ENCODE measurements at regions not wholly inside any gene's neighbourhood (a gene's known extent, or its start where the extent isn't known, plus 50 kb on each side); places are given as distances from the start of the nearest gene placed in this dataset.

GRCh38 chr3:111335512-111336303 lies 206.3 kb upstream of the CD96 start:
- H4K20me1 ChIP-seq (ENCODE audit: control insufficient read depth, extremely low read depth, insufficient read depth, low read length): no peaks in the 10 kb centered on the region
- no peak overlapping the region for H2AFZ ChIP-seq (ENCODE audit: low read length)
- no peak overlapping the region for H3K27ac ChIP-seq (ENCODE audit: insufficient read depth, low read length)
- H3K9me3 ChIP-seq (ENCODE audit: control insufficient read depth, insufficient read depth, low read depth, low read length): no peaks in the 10 kb centered on the region
- no peaks in the 10 kb centered on the region for H3K27me3 ChIP-seq (ENCODE audit: control insufficient read depth, insufficient read depth, low read length)
- no peaks in the 10 kb centered on the region for H3K79me2 ChIP-seq (ENCODE audit: control insufficient read depth, insufficient read depth, low read length)
- H3K4me1 ChIP-seq (ENCODE audit: control insufficient read depth, extremely low read depth, insufficient read depth, low read length): no peaks in the 10 kb centered on the region
- no peaks in the 10 kb centered on the region for H3K36me3 ChIP-seq (ENCODE audit: control insufficient read depth, insufficient read depth, low read length)
- H3K4me3 ChIP-seq (replicated peaks in 1 of 4; ENCODE audit: control extremely low read depth in 1 of 4, insufficient read depth in 1 of 4, low read depth in 3 of 4, low read length in 4 of 4): no peak overlapping the region
- no peak overlapping the region for H3K9ac ChIP-seq (ENCODE audit: insufficient read depth, low read length)
- TF ChIP-seq EZH2 (IDR thresholded peaks at IDR 0.05; ENCODE audit: low read length, missing control alignments) (no peak), CTCF (conservative IDR thresholded peaks at IDR 0.05 in 1 of 2, IDR thresholded peaks at IDR 0.05 in 1 of 2; ENCODE audit: low read depth in 1 of 2, low read length in 2 of 2) (no peak)
- H3K4me2 ChIP-seq (ENCODE audit: extremely low read depth, insufficient read depth, low read length): no peak overlapping the region
- no peak for DNase-seq (ENCODE audit: low read depth in 2 of 2)

- H3K9ac ChIP-seq (ENCODE audit: insufficient read depth, low read length): no peak overlapping the region
- no peaks in the 10 kb centered on the region for H3K9me3 ChIP-seq (ENCODE audit: control insufficient read depth, insufficient read depth, low read depth, low read length)
- DNase-seq (ENCODE audit: low read depth in 2 of 2): peak in 1 of 2 donors; percentile 42
- H3K4me2 ChIP-seq (ENCODE audit: extremely low read depth, insufficient read depth, low read length): no peak overlapping the region
- H3K79me2 ChIP-seq (ENCODE audit: control insufficient read depth, insufficient read depth, low read length): no peaks in the 10 kb centered on the region
- TF ChIP-seq EZH2 (IDR thresholded peaks at IDR 0.05; ENCODE audit: low read length, missing control alignments): no peak
- H3K4me1 ChIP-seq (ENCODE audit: control insufficient read depth, extremely low read depth, insufficient read depth, low read length): no peaks in the 10 kb centered on the region
- no peak overlapping the region for H3K27ac ChIP-seq (ENCODE audit: insufficient read depth, low read length)
- no peaks in the 10 kb centered on the region for H4K20me1 ChIP-seq (ENCODE audit: control insufficient read depth, extremely low read depth, insufficient read depth, low read length)
- H2AFZ ChIP-seq (ENCODE audit: low read length): no peak overlapping the region
- no peaks in the 10 kb centered on the region for H3K27me3 ChIP-seq (ENCODE audit: control insufficient read depth, insufficient read depth, low read length)
- no peaks in the 10 kb centered on the region for H3K36me3 ChIP-seq (ENCODE audit: control insufficient read depth, insufficient read depth, low read length)
- no peak overlapping the region for H3K4me3 ChIP-seq (replicated peaks in 1 of 4; ENCODE audit: control extremely low read depth in 1 of 4, insufficient read depth in 1 of 4, low read depth in 3 of 4, low read length in 4 of 4)
Observed at GRCh38 chr3:111336511-111336910, 205.5 kb upstream of the CD96 start.

GRCh38 chr3:111338059-111338698 lies 203.8 kb upstream of the CD96 start:
- Histone ChIP-seq H3K4me3 (replicated peaks in 1 of 4; ENCODE audit: control extremely low read depth in 1 of 4, insufficient read depth in 1 of 4, low read depth in 3 of 4, low read length in 4 of 4) (no peak overlapping the region), H3K27ac (ENCODE audit: insufficient read depth, low read length) (no peak overlapping the region), H4K20me1 (ENCODE audit: control insufficient read depth, extremely low read depth, insufficient read depth, low read length) (no peaks in the 10 kb centered on the region), H3K79me2 (ENCODE audit: control insufficient read depth, insufficient read depth, low read length) (no peaks in the 10 kb centered on the region), H3K36me3 (ENCODE audit: control insufficient read depth, insufficient read depth, low read length) (no peaks in the 10 kb centered on the region), H3K9me3 (ENCODE audit: control insufficient read depth, insufficient read depth, low read depth, low read length) (no peaks in the 10 kb centered on the region), H3K4me1 (ENCODE audit: control insufficient read depth, extremely low read depth, insufficient read depth, low read length) (no peaks in the 10 kb centered on the region), H3K9ac (ENCODE audit: insufficient read depth, low read length) (no peak overlapping the region), H3K27me3 (ENCODE audit: control insufficient read depth, insufficient read depth, low read length) (no peaks in the 10 kb centered on the region), H3K4me2 (ENCODE audit: extremely low read depth, insufficient read depth, low read length) (no peak overlapping the region), H2AFZ (ENCODE audit: low read length) (no peak overlapping the region)
- peak; percentile 68 to 89 for DNase-seq (ENCODE audit: low read depth in 2 of 2)
- TF ChIP-seq CTCF (conservative IDR thresholded peaks at IDR 0.05 in 1 of 2, IDR thresholded peaks at IDR 0.05 in 1 of 2; ENCODE audit: low read depth in 1 of 2, low read length in 2 of 2) (peak; percentile 94 to 96), EZH2 (IDR thresholded peaks at IDR 0.05; ENCODE audit: low read length, missing control alignments) (no peak)

Data from fibroblast of lung (primary cell).